Urinary bladder (tissue), 3 donors: ENCODE measurements at regions not wholly inside any gene's neighbourhood (a gene's known extent, or its start where the extent isn't known, plus 50 kb on each side); places are given as distances from the start of the nearest gene placed in this dataset.

Experiments
- DNase-seq: peaks from one replicate; pipeline ENCODE4 v3.0.0-alpha.2; 2015; ENCODE audit errors: extremely low spot score
- H3K27ac ChIP-seq: one replicate; pipeline ENCODE4 v1.5.1; 2013; ENCODE audit warnings: low read depth, mild to moderate bottlenecking, moderate library complexity
- H3K36me3 ChIP-seq: one replicate; pipeline ENCODE4 v1.6.1; 2013; ENCODE audit warnings: mild to moderate bottlenecking, moderate library complexity; ENCODE audit not compliant: insufficient read depth
- H3K4me1 ChIP-seq: one replicate; pipeline ENCODE4 v1.6.1; 2013; ENCODE audit warnings: mild to moderate bottlenecking, moderate library complexity; ENCODE audit not compliant: insufficient read depth
- H3K4me3 ChIP-seq: one replicate; pipeline ENCODE4 v1.5.1; 2013; ENCODE audit warnings: low read depth, low read length
- WGBS: extraction: QIAGEN DNeasy Blood & Tissue Kit; methylation state at CpG from one replicate; pipeline ENCODE4 v1.1.7; 2013; 5-methylcytosine and 5-hydroxymethylcytosine counted together
- donor health status: healthy with polysubstance abuse.
- donor health status: healthy.

GRCh38 chr4:11589676-11590075, 161.0 kb upstream of the HS3ST1 start:
- Histone ChIP-seq H3K36me3 (no peaks in the 10 kb centered on the region), H3K4me3 (no peak overlapping the region), H3K27ac (no peak overlapping the region), H3K4me1 (no peaks in the 10 kb centered on the region)
- DNase-seq, result no peak
- 69% methylated on average over 1 of the region's 1 CpG for WGBS

DNA sequence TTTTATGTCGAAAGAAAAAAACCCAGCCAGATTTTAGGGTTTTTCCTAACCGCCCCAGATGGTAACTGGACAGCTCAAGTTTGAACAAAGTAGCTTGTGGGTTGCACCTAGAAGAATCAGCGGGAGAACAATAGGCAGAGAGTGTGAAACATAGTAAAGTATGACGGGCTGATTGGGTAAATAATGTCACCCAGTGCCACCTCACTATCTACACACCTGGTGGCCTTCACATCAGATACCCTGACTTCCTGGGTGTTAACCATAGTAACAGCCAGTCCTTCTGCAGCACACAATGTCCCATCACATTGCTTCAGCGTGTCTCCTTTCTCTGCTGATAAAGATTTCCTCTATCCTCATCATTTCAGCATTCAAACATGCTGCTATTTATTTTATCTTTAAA, 159.1 kb upstream of the HS3ST1 start:
- DNase-seq, result no peak
- H3K4me3 ChIP-seq, result no peak overlapping the region
- no peak overlapping the region for H3K27ac ChIP-seq
- no peaks in the 10 kb centered on the region for H3K4me1 ChIP-seq
- 86% methylated on average over 5 of the region's 5 CpGs for WGBS
- H3K36me3 ChIP-seq, result no peaks in the 10 kb centered on the region

DNA sequence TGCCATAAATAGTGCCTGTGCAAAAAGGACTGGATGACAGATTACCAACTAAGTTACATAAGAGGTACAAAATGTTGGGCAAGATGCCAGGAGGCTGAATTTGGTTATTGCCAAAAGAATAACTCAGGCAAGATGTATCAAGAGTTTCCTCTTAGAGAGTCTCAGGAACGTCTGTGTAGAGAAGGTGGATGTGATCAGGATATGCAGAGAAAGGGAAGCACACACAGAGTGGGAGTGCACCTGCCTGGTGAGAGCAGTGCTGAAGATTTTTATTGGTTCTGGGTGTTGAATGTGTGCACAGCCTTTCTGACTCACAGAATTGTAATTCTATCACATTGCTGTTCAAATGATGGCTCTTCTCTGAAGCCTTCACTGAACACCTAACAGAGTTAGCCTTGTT, 156.8 kb upstream of the HS3ST1 start:
- no peak for DNase-seq
- H3K4me3 ChIP-seq, result no peak overlapping the region
- H3K36me3 ChIP-seq, result no peaks in the 10 kb centered on the region
- H3K27ac ChIP-seq, result no peak overlapping the region
- H3K4me1 ChIP-seq, result no peaks in the 10 kb centered on the region
- WGBS, result 18% methylated on average over 1 of the region's 1 CpG

- no peak for DNase-seq
- H3K36me3 ChIP-seq, result no peaks in the 10 kb centered on the region
- no peak overlapping the region for H3K4me3 ChIP-seq
- H3K27ac ChIP-seq, result no peak overlapping the region
- H3K4me1 ChIP-seq, result no peaks in the 10 kb centered on the region
Measured at GRCh38 chr4:11568511-11568910, 139.8 kb upstream of the HS3ST1 start.

GRCh38 chr4:11566444-11567022, 137.8 kb upstream of the HS3ST1 start:
- H3K4me3 ChIP-seq, result no peak overlapping the region
- no peak for DNase-seq
- H3K36me3 ChIP-seq, result no peaks in the 10 kb centered on the region
- no peaks in the 10 kb centered on the region for H3K4me1 ChIP-seq
- H3K27ac ChIP-seq, result no peak overlapping the region
- WGBS, result 44% methylated on average over 2 of the region's 2 CpGs

GRCh38 chr4:11565899-11566298, 137.2 kb upstream of the HS3ST1 start:
- Histone ChIP-seq H3K36me3 (no peaks in the 10 kb centered on the region), H3K4me3 (no peak overlapping the region), H3K4me1 (no peaks in the 10 kb centered on the region), H3K27ac (no peak overlapping the region)
- DNase-seq, result no peak
- WGBS, result 78% methylated on average over 2 of the region's 2 CpGs

DNA sequence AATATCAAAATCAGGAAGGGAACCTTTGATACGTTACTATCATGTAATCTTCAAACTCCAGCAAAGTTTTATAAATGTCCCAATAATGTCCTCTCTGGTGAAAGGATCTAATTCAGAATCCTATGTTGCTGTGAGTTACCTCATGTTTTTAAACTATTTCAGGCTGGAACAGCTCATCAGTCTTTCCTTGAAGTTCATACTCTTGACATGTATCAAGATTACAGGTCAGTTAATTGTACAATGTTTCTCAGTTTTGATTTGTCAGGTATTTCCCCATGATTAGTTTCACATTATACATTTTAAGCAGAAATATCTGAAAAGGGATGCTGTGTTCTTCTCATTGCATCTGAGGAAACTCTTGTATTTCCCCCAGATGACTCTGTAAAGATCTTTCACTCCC, 136.5 kb upstream of the HS3ST1 start:
- no peak overlapping the region for H3K27ac ChIP-seq
- no peaks in the 10 kb centered on the region for H3K36me3 ChIP-seq
- no peak for DNase-seq
- H3K4me3 ChIP-seq, result no peak overlapping the region
- H3K4me1 ChIP-seq, result no peaks in the 10 kb centered on the region
- 84% methylated on average over 1 of the region's 1 CpG for WGBS

- H3K4me1 ChIP-seq, result no peaks in the 10 kb centered on the region
- no peak for DNase-seq
- no peak overlapping the region for H3K4me3 ChIP-seq
- no peaks in the 10 kb centered on the region for H3K36me3 ChIP-seq
- H3K27ac ChIP-seq, result no peak overlapping the region
- 38% methylated on average over 2 of the region's 2 CpGs for WGBS
Measured at GRCh38 chr4:11564021-11564420, 135.3 kb upstream of the HS3ST1 start.

DNA sequence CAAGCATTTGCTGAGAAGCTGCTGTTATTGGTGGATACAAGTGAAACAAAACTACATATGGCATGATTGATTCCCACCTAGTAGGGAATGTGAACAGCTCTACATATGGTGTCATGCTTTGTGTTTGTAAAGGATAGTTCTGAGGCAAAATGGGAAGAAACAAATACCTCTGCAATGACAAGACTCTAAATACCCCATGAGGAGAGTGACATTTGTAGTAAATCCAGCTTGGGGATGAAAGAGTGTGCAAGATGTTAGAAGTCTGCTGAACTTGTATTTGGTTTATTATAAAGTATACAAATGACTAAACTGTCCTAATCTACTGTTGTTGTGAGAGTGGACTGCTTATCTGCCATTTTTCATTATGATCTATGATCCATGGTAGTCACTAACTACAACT, 120.8 kb upstream of the HS3ST1 start:
- no peak for DNase-seq
- Histone ChIP-seq H3K36me3 (no peaks in the 10 kb centered on the region), H3K4me1 (no peaks in the 10 kb centered on the region), H3K4me3 (no peak overlapping the region), H3K27ac (no peak overlapping the region)

- no peak overlapping the region for H3K27ac ChIP-seq
- WGBS, result 77% methylated on average over 1 of the region's 1 CpG
- H3K4me3 ChIP-seq, result no peak overlapping the region
- no peak for DNase-seq
- no peaks in the 10 kb centered on the region for H3K36me3 ChIP-seq
- H3K4me1 ChIP-seq, result no peaks in the 10 kb centered on the region
Measured at GRCh38 chr4:11548597-11549082, 119.9 kb upstream of the HS3ST1 start.

DNA sequence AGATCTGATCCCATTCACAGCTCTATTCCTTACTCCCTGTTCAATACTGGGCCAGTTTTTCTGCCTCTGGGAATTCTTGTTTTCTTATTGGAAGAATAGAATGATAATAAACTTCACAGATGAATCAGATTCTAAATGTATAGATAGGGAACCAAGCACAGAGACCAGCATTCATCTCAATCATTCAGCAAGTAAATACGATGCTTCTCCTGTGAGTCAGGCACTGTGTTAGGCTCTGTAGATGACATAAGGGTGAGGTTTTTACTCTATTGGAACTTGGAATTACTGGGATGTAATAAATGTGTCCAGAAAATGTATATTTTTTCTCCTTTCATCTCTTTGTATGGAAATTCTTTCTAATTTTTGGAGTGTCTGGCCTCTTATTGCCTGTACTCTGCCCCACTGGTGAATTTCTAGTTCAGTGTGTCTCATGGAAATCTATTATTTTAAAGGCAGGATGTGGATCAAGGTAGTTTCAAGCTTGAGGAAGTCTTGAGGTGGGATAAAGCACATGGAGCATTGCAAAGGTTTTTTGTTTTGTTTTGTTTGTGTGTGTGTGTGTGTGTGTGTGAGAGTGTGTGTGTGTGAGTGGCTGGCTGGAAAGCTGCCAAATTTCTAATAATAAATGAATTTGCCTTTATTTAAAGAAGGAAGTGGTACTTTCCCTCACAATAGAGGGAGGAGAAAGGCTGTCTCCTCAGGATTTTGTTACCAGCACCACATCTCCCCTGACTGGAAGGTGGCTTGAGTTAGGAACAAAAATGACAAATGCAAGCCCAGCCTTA, 117.9 kb upstream of the HS3ST1 start:
- Histone ChIP-seq H3K36me3 (no peaks in the 10 kb centered on the region), H3K4me1 (no peaks in the 10 kb centered on the region), H3K4me3 (no peak overlapping the region), H3K27ac (no peak overlapping the region)
- WGBS, result 95% methylated on average over 1 of the region's 1 CpG
- no peak for DNase-seq

DNA sequence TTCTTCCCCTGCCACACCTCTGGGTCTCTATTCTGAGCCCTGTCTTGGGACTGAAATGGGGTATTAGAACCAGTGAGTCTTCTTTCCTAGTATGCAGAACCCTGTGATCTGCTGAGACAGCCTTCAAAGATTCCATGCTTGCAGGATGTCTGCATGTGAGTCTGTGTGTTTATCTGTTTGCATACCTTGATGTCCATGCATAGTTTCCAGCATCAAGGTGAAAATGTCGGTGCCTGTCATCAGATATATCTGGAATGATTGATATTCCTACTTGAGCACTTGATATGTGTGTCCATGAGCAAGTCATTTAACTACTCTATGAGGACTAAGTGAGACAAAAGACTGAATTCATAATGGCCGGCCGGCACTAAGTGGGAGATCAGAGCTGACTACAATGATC, 117.0 kb upstream of the HS3ST1 start:
- H3K4me1 ChIP-seq, result no peaks in the 10 kb centered on the region
- DNase-seq, result no peak
- WGBS, result 90% methylated on average over 3 of the region's 3 CpGs

GRCh38 chr4:11544211-11544610, 115.5 kb upstream of the HS3ST1 start:
- Histone ChIP-seq H3K36me3 (no peaks in the 10 kb centered on the region), H3K4me1 (no peaks in the 10 kb centered on the region), H3K4me3 (no peak overlapping the region), H3K27ac (no peak overlapping the region)
- no peak for DNase-seq

More for the DNA sequence above, 117.0 kb upstream of the HS3ST1 start:
- H3K27ac ChIP-seq, result no peak overlapping the region
- no peak overlapping the region for H3K4me3 ChIP-seq
- no peaks in the 10 kb centered on the region for H3K36me3 ChIP-seq

DNA sequence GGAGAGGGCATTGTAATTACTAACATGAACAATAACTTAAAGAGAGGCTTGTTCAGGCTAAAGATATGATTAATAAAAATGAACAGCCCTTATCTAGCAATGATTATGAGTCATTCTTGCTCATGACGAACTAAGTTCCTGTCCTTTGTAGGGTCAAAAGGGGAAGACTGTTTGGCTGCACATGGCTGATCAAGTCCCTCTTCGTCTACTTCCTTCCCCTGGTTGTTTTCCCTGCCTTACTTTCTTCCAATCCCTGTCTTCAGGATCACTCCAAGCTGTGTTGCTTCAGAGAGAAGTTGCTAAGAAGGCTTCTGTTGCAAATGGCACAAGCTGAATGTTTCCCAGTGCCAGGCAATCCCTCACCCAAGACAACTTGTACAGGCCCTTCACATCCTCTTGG, 115.0 kb upstream of the HS3ST1 start:
- Histone ChIP-seq H3K4me1 (no peaks in the 10 kb centered on the region), H3K4me3 (no peak overlapping the region), H3K36me3 (no peaks in the 10 kb centered on the region), H3K27ac (no peak overlapping the region)
- no peak for DNase-seq
- 30% methylated on average over 2 of the region's 2 CpGs for WGBS
